ENCODE measurements at regions not wholly inside any gene's neighbourhood (a gene's known extent, or its start where the extent isn't known, plus 50 kb on each side); places are given as distances from the start of the nearest gene placed in this dataset.
"Not testable (repeated sequence)": the region's sequence is repeated elsewhere in the genome, so short reads cannot be mapped to it uniquely, and the experiment has no call there.

GRCh38 chr1:234768171-234768568 lies 158.2 kb upstream of the IRF2BP2 start:
- Histone ChIP-seq H3K27me3 (no peaks in the 10 kb centered on the region), H3K4me3 (no peak overlapping the region), H3K4me1 (no peaks in the 10 kb centered on the region), H3K27ac (no peak overlapping the region), H3K36me3 (no peaks in the 10 kb centered on the region), H3K9me3 (no peaks in the 10 kb centered on the region)
- no peak for TF ChIP-seq POLR2A (IDR thresholded peaks at IDR 0.05)
- TF ChIP-seq, protein P1, sequence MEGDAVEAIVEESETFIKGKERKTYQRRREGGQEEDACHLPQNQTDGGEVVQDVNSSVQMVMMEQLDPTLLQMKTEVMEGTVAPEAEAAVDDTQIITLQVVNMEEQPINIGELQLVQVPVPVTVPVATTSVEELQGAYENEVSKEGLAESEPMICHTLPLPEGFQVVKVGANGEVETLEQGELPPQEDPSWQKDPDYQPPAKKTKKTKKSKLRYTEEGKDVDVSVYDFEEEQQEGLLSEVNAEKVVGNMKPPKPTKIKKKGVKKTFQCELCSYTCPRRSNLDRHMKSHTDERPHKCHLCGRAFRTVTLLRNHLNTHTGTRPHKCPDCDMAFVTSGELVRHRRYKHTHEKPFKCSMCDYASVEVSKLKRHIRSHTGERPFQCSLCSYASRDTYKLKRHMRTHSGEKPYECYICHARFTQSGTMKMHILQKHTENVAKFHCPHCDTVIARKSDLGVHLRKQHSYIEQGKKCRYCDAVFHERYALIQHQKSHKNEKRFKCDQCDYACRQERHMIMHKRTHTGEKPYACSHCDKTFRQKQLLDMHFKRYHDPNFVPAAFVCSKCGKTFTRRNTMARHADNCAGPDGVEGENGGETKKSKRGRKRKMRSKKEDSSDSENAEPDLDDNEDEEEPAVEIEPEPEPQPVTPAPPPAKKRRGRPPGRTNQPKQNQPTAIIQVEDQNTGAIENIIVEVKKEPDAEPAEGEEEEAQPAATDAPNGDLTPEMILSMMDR (IDR thresholded peaks at IDR 0.05), result no peak
- intact Hi-C loops (cut with DNase I; ENCODE audit: low total_unique reads), result no loop called here
- DNase-seq, result no peak

DNA sequence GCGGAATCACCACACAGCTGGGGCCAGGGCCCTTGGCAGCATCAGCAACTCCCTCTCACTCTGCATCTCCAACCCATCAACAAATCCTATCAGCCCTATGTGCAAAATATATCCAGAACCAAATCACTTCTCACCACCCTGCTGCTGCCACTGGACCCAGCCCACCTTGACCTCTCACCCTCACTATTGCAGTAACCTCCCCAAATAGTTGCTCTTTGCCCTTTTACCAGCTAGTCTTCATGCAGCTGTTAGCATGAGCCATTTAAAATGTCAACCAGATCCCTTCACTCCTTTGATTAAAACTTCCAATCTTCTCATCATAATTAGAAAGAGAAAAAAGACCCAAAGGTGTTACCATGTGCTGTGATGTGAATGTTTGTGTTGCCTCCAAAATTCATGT lies 155.7 kb upstream of the IRF2BP2 start:
- H3K36me3 ChIP-seq, result no peaks in the 10 kb centered on the region
- DNase-seq, result peak in 1 of 2 donors; percentile 1
- intact Hi-C loops (cut with DNase I; ENCODE audit: low total_unique reads), result no loop called here
- no peaks in the 10 kb centered on the region for H3K9me3 ChIP-seq
- H3K4me3 ChIP-seq, result no peak overlapping the region
- no peaks in the 10 kb centered on the region for H3K4me1 ChIP-seq
- no peak overlapping the region for H3K27ac ChIP-seq
- TF ChIP-seq, protein P1 (IDR thresholded peaks at IDR 0.05), result no peak
- TF ChIP-seq POLR2A (IDR thresholded peaks at IDR 0.05), result no peak
- no peaks in the 10 kb centered on the region for H3K27me3 ChIP-seq

DNA sequence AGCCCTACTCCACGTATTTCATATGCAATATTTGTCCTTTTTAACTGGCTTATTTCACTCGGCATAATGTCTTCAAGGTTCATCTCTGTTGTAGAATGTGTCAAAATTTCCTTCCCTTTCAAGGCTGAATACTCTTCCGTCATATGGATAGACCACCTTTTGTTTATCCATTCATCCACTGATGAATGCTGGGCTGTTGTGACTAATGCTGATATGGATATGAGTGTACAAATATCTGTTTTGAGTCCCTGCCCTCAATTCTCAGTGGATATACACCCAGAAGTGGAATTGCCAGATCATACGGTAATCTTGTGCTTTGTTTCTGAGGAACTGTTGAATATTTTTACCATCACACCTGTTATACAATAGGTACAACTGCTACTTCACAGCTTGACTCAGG lies 155.2 kb upstream of the IRF2BP2 start:
- no peak overlapping the region for H3K4me3 ChIP-seq
- H3K9me3 ChIP-seq, result no peaks in the 10 kb centered on the region
- TF ChIP-seq, protein P1 (IDR thresholded peaks at IDR 0.05), result no peak
- TF ChIP-seq POLR2A (IDR thresholded peaks at IDR 0.05), result no peak
- H3K27ac ChIP-seq, result no peak overlapping the region
- no peaks in the 10 kb centered on the region for H3K27me3 ChIP-seq
- DNase-seq, result no peak
- intact Hi-C loops (cut with DNase I; ENCODE audit: low total_unique reads), result no loop called here
- no peaks in the 10 kb centered on the region for H3K36me3 ChIP-seq
- H3K4me1 ChIP-seq, result no peaks in the 10 kb centered on the region

DNA sequence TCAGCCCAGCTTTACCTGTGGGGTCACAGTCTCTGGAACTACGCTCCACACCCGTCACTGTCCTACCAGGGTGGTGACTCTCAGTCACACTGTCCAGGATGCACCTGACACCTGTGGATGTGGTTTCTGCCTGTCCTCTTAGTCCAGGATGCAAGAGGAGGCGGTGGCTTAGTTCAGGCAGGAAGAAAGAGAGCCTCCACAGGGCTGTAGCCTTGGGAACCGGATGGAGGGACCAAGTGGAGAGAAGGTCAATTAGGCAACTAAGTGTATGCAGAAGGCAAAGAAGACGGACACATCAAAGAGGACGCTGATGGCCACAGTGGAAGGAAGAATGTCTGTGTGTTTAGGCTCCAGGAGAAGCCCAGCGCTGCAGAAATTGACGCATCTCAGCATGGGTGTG lies 153.9 kb upstream of the IRF2BP2 start:
- no peaks in the 10 kb centered on the region for H3K4me1 ChIP-seq
- no peaks in the 10 kb centered on the region for H3K36me3 ChIP-seq
- no peak for DNase-seq
- TF ChIP-seq, protein P1 (IDR thresholded peaks at IDR 0.05), result no peak
- TF ChIP-seq POLR2A (IDR thresholded peaks at IDR 0.05), result no peak
- no peak overlapping the region for H3K27ac ChIP-seq
- H3K9me3 ChIP-seq, result no peaks in the 10 kb centered on the region
- H3K27me3 ChIP-seq, result no peaks in the 10 kb centered on the region
- H3K4me3 ChIP-seq, result no peak overlapping the region
- intact Hi-C loops (cut with DNase I; ENCODE audit: low total_unique reads), result no loop called here

DNA sequence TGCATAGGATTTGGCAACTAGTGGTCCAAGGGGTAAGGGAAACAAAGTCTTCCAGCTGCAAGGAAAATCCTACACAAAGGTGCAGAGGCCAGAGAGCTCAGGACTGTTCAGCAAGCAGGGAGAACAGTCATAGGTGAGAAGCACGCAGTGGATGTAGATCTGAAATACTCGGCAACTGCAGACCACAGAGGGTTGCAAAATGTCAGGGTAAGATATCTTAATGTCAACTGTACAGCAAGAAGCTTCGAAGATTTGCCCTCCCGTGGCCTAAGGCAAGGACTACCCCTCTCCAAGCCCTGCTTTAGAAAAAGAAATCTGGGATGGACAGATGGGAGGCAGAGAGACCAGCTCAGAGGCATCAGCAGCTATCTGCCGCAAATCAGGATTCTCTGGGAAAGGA lies 153.4 kb upstream of the IRF2BP2 start:
- intact Hi-C loops (cut with DNase I; ENCODE audit: low total_unique reads), result no loop called here
- Histone ChIP-seq H3K4me1 (no peaks in the 10 kb centered on the region), H3K27ac (no peak overlapping the region), H3K36me3 (no peaks in the 10 kb centered on the region), H3K27me3 (no peaks in the 10 kb centered on the region), H3K9me3 (no peaks in the 10 kb centered on the region), H3K4me3 (no peak overlapping the region)
- DNase-seq, result no peak
- no peak for TF ChIP-seq POLR2A (IDR thresholded peaks at IDR 0.05)
- TF ChIP-seq, protein P1 (IDR thresholded peaks at IDR 0.05), result no peak

GRCh38 chr1:234762127-234762526 lies 152.1 kb upstream of the IRF2BP2 start:
- H3K27me3 ChIP-seq; H3K27ac ChIP-seq; H3K9me3 ChIP-seq; H3K4me3 ChIP-seq; H3K36me3 ChIP-seq; DNase-seq; intact Hi-C loops (cut with DNase I; ENCODE audit: low total_unique reads); H3K4me1 ChIP-seq: not testable (repeated sequence)

Data from uterus (tissue), 3 donors.